K562 (cell line): ENCODE measurements at regions not wholly inside any gene's neighbourhood (a gene's known extent, or its start where the extent isn't known, plus 50 kb on each side); places are given as distances from the start of the nearest gene placed in this dataset.
A peak's percentile ranks its signal among the peaks of the same experiment; 100 is the strongest.

Experiments used
- CHCHD3 ChIP-seq: fragments of 250-450 bp; sonication (Bioruptor Pico); IDR thresholded peaks from 2 replicates; pipeline ENCODE4 v2.1.2; 2022; ENCODE audit warnings: mild to moderate bottlenecking
- DMBX1 ChIP-seq: fragments of 250-450 bp; sonication (Bioruptor Pico); IDR thresholded peaks from 2 replicates; pipeline ENCODE4 v1.8.0; 2022; ENCODE audit warnings: inconsistent platforms, mild to moderate bottlenecking, moderate library complexity, borderline replicate concordance
- FOXO4 ChIP-seq: fragments of 450-650 bp; formaldehyde crosslinking; IDR thresholded peaks from 2 replicates; pipeline ENCODE4 v1.4.0; 2020; ENCODE audit warnings: mild to moderate bottlenecking, moderate library complexity
- TRIM28 ChIP-seq: fragments of 450-650 bp; IDR thresholded peaks from 2 replicates; pipeline ENCODE4 v1.6.1; 2017
- ZBTB17 ChIP-seq: fragments of 450-650 bp; formaldehyde crosslinking; IDR thresholded peaks from 2 replicates; pipeline ENCODE4 v1.4.0; 2020; ENCODE audit warnings: mild to moderate bottlenecking
- ZEB2 ChIP-seq: fragments of 450-650 bp; IDR thresholded peaks from 2 replicates; pipeline ENCODE4 v1.6.1; 2016
- ZNF165 ChIP-seq: fragments of 250-450 bp; sonication (Bioruptor Pico); IDR thresholded peaks from 2 replicates; pipeline ENCODE4 v1.4.0; 2020; ENCODE audit warnings: borderline replicate concordance
- ZNF41 ChIP-seq: fragments of 250-450 bp; sonication (Bioruptor Pico); conservative IDR thresholded peaks from 2 replicates; pipeline ENCODE4 v1.4.0; 2020; ENCODE audit warnings: mild to moderate bottlenecking
- ZNF518B ChIP-seq: fragments of 250-450 bp; sonication (Bioruptor Pico); IDR thresholded peaks from 2 replicates; pipeline ENCODE4 v1.5.0; 2021; ENCODE audit warnings: mild to moderate bottlenecking, moderate library complexity
- ZNF699 ChIP-seq: fragments of 250-450 bp; sonication (Bioruptor Pico); IDR thresholded peaks from 2 replicates; pipeline ENCODE4 v1.8.0; 2021; ENCODE audit warnings: mild to moderate bottlenecking, moderate library complexity; ENCODE audit not compliant: insufficient replicate concordance
- ZSCAN32 ChIP-seq: fragments of 450-650 bp; formaldehyde crosslinking; IDR thresholded peaks from 2 replicates; pipeline ENCODE4 v1.4.0; 2020; ENCODE audit warnings: mild to moderate bottlenecking, moderate library complexity
- TF ChIP-seq, protein P1 (sequence below), 2 experiments: fragments of 450-650 bp; IDR thresholded peaks; 2 replicates each; pipeline ENCODE4 v1.6.1; 2016
- TF ChIP-seq, protein P2 (sequence below), 3 experiments: fragments of 200-800 bp in 1 of 3; fragments of 250-450 bp in 1 of 3; fragments of 450-650 bp in 1 of 3; sonication (Bioruptor Pico) in 1 of 3; sonication (Bioruptor generic) in 1 of 3; formaldehyde crosslinking in 1 of 3; IDR thresholded peaks; 2 replicates each; pipeline versions ENCODE4 v1.6.1 to v1.8.0; 2016 to 2022; ENCODE audit warnings: mild to moderate bottlenecking in 2 of 3, missing genetic modification characterization in 2 of 3, missing compliant biosample characterization in 1 of 3, moderate library complexity in 1 of 3

GRCh38 chr10:27360581-27361172, 120.1 kb upstream of the ACBD5 start (continued):
- TF ChIP-seq DMBX1 (no peak), ZEB2 (no peak), ZBTB17 (no peak), CHCHD3 (CRISPR knock-in tag) (no peak), ZNF518B (CRISPR knock-in tag) (no peak), TRIM28 (no peak), ZNF41 (CRISPR knock-in tag) (no peak), FOXO4 (CRISPR knock-in tag) (no peak), ZNF165 (no peak), ZSCAN32 (no peak), ZNF699 (CRISPR knock-in tag) (no peak)
- TF ChIP-seq, protein P1, sequence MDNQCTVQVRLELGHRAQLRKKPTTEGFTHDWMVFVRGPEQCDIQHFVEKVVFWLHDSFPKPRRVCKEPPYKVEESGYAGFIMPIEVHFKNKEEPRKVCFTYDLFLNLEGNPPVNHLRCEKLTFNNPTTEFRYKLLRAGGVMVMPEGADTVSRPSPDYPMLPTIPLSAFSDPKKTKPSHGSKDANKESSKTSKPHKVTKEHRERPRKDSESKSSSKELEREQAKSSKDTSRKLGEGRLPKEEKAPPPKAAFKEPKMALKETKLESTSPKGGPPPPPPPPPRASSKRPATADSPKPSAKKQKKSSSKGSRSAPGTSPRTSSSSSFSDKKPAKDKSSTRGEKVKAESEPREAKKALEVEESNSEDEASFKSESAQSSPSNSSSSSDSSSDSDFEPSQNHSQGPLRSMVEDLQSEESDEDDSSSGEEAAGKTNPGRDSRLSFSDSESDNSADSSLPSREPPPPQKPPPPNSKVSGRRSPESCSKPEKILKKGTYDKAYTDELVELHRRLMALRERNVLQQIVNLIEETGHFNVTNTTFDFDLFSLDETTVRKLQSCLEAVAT (IDR thresholded peaks at IDR 0.05): peak in 1 of 2 experiments; percentile 53; a peak in 1 of 4 replicates
- TF ChIP-seq, protein P2, sequence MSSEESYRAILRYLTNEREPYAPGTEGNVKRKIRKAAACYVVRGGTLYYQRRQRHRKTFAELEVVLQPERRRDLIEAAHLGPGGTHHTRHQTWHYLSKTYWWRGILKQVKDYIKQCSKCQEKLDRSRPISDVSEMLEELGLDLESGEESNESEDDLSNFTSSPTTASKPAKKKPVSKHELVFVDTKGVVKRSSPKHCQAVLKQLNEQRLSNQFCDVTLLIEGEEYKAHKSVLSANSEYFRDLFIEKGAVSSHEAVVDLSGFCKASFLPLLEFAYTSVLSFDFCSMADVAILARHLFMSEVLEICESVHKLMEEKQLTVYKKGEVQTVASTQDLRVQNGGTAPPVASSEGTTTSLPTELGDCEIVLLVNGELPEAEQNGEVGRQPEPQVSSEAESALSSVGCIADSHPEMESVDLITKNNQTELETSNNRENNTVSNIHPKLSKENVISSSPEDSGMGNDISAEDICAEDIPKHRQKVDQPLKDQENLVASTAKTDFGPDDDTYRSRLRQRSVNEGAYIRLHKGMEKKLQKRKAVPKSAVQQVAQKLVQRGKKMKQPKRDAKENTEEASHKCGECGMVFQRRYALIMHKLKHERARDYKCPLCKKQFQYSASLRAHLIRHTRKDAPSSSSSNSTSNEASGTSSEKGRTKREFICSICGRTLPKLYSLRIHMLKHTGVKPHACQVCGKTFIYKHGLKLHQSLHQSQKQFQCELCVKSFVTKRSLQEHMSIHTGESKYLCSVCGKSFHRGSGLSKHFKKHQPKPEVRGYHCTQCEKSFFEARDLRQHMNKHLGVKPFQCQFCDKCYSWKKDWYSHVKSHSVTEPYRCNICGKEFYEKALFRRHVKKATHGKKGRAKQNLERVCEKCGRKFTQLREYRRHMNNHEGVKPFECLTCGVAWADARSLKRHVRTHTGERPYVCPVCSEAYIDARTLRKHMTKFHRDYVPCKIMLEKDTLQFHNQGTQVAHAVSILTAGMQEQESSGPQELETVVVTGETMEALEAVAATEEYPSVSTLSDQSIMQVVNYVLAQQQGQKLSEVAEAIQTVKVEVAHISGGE (CRISPR knock-in tag; IDR thresholded peaks at IDR 0.05): no peak
